Lower lobe of right lung (tissue), 2 donors: ENCODE measurements at regions not wholly inside any gene's neighbourhood (a gene's known extent, or its start where the extent isn't known, plus 50 kb on each side); places are given as distances from the start of the nearest gene placed in this dataset.

Experiments
- ATAC-seq, 2 donors: fragments of 200-7000 bp; cut with Tn5 transposase; one replicate each; pipeline ENCODE4 v1.9.1; 2020 to 2022; ENCODE audit warnings: mild to moderate bottlenecking in 2 of 2, moderate library complexity in 2 of 2
- DNase-seq: peaks from one replicate; pipeline ENCODE4 v3.0.0-alpha.2; 2020
- H3K27ac ChIP-seq: fragments of 200-600 bp; one replicate; pipeline ENCODE4 v1.8.0; 2022
- H3K27me3 ChIP-seq: fragments of 200-600 bp; one replicate; pipeline ENCODE4 v1.8.0; 2022; ENCODE audit warnings: low read depth
- H3K36me3 ChIP-seq: fragments of 200-600 bp; one replicate; pipeline ENCODE4 v1.8.0; 2022; ENCODE audit warnings: mild to moderate bottlenecking
- H3K4me1 ChIP-seq: fragments of 200-600 bp; one replicate; pipeline ENCODE4 v1.8.0; 2022
- H3K4me3 ChIP-seq: fragments of 200-600 bp; one replicate; pipeline ENCODE4 v1.8.0; 2022; ENCODE audit warnings: mild to moderate bottlenecking
- H3K9me3 ChIP-seq: fragments of 200-600 bp; one replicate; pipeline ENCODE4 v1.8.0; 2022
- intact Hi-C: fragments of 100-400 bp; cut with DNase I; formaldehyde crosslinking; loops from one replicate; pipeline ENCODE4 v1.11.0; 2022
- TF ChIP-seq, protein P1 (sequence below): fragments of 200-600 bp; IDR thresholded peaks from one replicate; pipeline ENCODE4 v1.8.0; 2022; ENCODE audit warnings: antibody characterized with exemption, mild to moderate bottlenecking
- donor health status: DM: no; HTN: yes; CAD: no; lungs with severe emphysema.

DNA sequence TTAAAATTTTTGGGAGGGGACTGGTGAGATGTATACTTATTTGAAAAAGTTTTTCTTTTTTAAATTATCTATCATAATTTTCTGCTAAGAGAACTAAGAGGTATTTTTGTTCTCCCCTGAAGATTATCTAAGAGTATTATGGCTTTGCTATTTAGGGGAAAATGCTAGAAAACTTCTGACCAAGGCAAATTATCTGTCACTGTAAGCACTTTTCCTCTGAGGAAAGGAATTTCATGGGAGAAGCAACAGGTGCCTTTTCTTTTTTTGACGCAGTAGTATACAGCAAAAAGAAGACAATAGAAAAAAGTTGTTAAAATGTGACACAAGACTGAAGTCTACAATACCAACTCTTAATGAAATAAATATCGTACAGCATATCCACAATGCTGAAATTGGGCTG lies 201.6 kb upstream of the NANOGP8 start:
- no peaks in the 10 kb centered on the region for H3K36me3 ChIP-seq
- no peak overlapping the region for H3K4me3 ChIP-seq
- no peaks in the 10 kb centered on the region for H3K27me3 ChIP-seq
- intact Hi-C loops: no loop called here
- no peak overlapping the region for H3K27ac ChIP-seq
- DNase-seq (no peak), ATAC-seq (no peak)
- no peaks in the 10 kb centered on the region for H3K4me1 ChIP-seq
- no peaks in the 10 kb centered on the region for H3K9me3 ChIP-seq
- TF ChIP-seq, protein P1, sequence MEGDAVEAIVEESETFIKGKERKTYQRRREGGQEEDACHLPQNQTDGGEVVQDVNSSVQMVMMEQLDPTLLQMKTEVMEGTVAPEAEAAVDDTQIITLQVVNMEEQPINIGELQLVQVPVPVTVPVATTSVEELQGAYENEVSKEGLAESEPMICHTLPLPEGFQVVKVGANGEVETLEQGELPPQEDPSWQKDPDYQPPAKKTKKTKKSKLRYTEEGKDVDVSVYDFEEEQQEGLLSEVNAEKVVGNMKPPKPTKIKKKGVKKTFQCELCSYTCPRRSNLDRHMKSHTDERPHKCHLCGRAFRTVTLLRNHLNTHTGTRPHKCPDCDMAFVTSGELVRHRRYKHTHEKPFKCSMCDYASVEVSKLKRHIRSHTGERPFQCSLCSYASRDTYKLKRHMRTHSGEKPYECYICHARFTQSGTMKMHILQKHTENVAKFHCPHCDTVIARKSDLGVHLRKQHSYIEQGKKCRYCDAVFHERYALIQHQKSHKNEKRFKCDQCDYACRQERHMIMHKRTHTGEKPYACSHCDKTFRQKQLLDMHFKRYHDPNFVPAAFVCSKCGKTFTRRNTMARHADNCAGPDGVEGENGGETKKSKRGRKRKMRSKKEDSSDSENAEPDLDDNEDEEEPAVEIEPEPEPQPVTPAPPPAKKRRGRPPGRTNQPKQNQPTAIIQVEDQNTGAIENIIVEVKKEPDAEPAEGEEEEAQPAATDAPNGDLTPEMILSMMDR: no peak

- DNase-seq (no peak), ATAC-seq (no peak)
- Histone ChIP-seq H3K27me3 (no peaks in the 10 kb centered on the region), H3K36me3 (no peaks in the 10 kb centered on the region), H3K4me3 (no peak overlapping the region), H3K27ac (no peak overlapping the region), H3K9me3 (no peaks in the 10 kb centered on the region), H3K4me1 (no peaks in the 10 kb centered on the region)
- intact Hi-C loops: no loop called here
- TF ChIP-seq, protein P1: no peak
Observed at GRCh38 chr15:35282965-35283496, 197.9 kb upstream of the NANOGP8 start.

- DNase-seq (no peak), ATAC-seq (no peak)
- no peak overlapping the region for H3K27ac ChIP-seq
- no peaks in the 10 kb centered on the region for H3K9me3 ChIP-seq
- intact Hi-C loops: no loop called here
- no peaks in the 10 kb centered on the region for H3K36me3 ChIP-seq
- no peaks in the 10 kb centered on the region for H3K4me1 ChIP-seq
- H3K4me3 ChIP-seq: no peak overlapping the region
- no peaks in the 10 kb centered on the region for H3K27me3 ChIP-seq
- TF ChIP-seq, protein P1: no peak
Observed at GRCh38 chr15:35281515-35281914, 196.4 kb upstream of the NANOGP8 start.

DNA sequence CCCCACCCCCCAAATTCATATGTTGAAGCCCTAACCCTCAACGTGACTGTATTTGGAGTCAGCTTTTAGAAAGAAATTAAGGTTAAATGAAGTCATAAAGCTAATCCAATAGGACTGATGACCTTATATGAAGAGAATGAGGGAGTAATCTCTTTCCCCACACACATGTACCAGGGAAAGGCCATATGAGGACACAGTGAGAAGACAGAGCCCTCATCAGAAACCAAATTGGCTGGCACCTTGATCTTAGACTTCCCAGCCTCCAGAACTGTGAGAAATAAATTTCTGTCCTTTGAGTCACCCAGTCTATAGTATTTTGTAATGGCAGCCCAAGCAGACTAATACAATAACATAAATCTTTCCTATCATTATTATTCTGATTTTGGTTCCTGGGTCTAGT lies 194.7 kb upstream of the NANOGP8 start:
- ATAC-seq (no peak), DNase-seq (no peak)
- TF ChIP-seq, protein P1: no peak
- H3K27ac ChIP-seq: no peak overlapping the region
- no peaks in the 10 kb centered on the region for H3K36me3 ChIP-seq
- no peak overlapping the region for H3K4me3 ChIP-seq
- H3K9me3 ChIP-seq: no peaks in the 10 kb centered on the region
- intact Hi-C loops: no loop called here
- H3K27me3 ChIP-seq: no peaks in the 10 kb centered on the region
- H3K4me1 ChIP-seq: no peaks in the 10 kb centered on the region

DNA sequence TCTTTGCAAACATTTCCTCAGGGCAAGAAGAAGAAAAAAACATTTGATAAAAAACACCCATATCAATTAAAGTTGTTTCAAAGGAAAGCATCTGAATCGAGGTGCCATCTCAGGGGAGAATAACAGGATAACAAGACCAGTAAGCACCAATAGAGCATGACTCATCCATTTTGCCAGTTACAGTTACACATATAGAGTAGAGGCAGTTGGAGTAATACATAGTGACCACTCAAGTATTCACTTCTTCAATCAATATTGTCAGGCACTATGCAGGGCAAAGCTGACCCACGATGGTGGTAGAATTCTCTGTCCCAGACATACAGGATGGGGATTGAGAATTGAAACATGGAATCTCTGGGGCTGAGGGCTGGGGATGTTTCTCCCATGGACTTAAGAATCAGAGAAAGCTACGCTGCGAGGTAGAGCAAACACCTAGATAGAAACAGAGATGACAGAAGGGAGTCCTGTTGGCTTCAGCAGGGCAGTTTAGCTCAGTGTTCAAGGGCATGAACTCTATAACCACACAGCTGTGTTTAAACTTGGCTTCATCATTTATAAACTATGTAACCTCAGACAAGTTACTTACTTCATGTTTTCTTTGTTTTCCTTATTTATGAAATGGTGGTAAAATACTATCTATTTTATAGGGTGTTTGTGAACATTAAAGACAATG lies 186.4 kb upstream of the NANOGP8 start:
- H3K9me3 ChIP-seq: no peaks in the 10 kb centered on the region
- TF ChIP-seq, protein P1: no peak
- ATAC-seq: no peak
- no peaks in the 10 kb centered on the region for H3K4me1 ChIP-seq
- H3K4me3 ChIP-seq: no peak overlapping the region
- intact Hi-C loops: no loop called here
- H3K27me3 ChIP-seq: no peaks in the 10 kb centered on the region
- DNase-seq: no peak
- H3K27ac ChIP-seq: no peak overlapping the region
- no peaks in the 10 kb centered on the region for H3K36me3 ChIP-seq
